Astrocyte (in vitro differentiated cells and primary cell): ENCODE measurements at regions not wholly inside any gene's neighbourhood (a gene's known extent, or its start where the extent isn't known, plus 50 kb on each side); places are given as distances from the start of the nearest gene placed in this dataset.

Experiments used
- DNase-seq: peaks from one replicate; pipeline ENCODE4 v3.0.0-alpha.2; 2010; ENCODE audit warnings: low read depth
- FAIRE-seq: peaks from 2 replicates; lab custom pipeline; 2011; peaks lifted over from hg19 to GRCh38; lab: Jason Lieb, UNC
- H2AFZ ChIP-seq: 2 replicates; pipeline ENCODE4 v1.6.0; 2012; ENCODE audit warnings: low read depth, low read length, inconsistent platforms
- H3K27ac ChIP-seq: 2 replicates; pipeline ENCODE4 v1.5.1; 2011; ENCODE audit warnings: low read depth, low read length, inconsistent platforms
- H3K27me3 ChIP-seq: 2 replicates; pipeline ENCODE4 v1.6.0; 2011; ENCODE audit warnings: low read length, inconsistent platforms; ENCODE audit not compliant: insufficient read depth
- H3K36me3 ChIP-seq: 2 replicates; pipeline ENCODE4 v1.5.1; 2011; ENCODE audit warnings: low read length, inconsistent platforms; ENCODE audit not compliant: insufficient read depth
- H3K4me1 ChIP-seq: 2 replicates; pipeline ENCODE4 v1.5.1; 2011; ENCODE audit warnings: low read length, inconsistent platforms; ENCODE audit not compliant: insufficient read depth
- H3K4me2 ChIP-seq: 2 replicates; pipeline ENCODE4 v1.6.0; 2012; ENCODE audit warnings: low read length, inconsistent platforms
- H3K4me3 ChIP-seq: 2 replicates; pipeline ENCODE4 v1.5.1; 2011; ENCODE audit warnings: low read depth, mild to moderate bottlenecking, low read length, inconsistent platforms; ENCODE audit not compliant: insufficient read depth
- H3K79me2 ChIP-seq: 2 replicates; pipeline ENCODE4 v1.6.0; 2012; ENCODE audit warnings: mild to moderate bottlenecking, low read length, inconsistent platforms; ENCODE audit not compliant: insufficient read depth
- H3K9ac ChIP-seq: 2 replicates; pipeline ENCODE4 v1.6.0; 2012; ENCODE audit warnings: mild to moderate bottlenecking, low read length, inconsistent platforms
- H3K9me3 ChIP-seq: 2 replicates; pipeline ENCODE4 v1.5.1; 2012; ENCODE audit warnings: low read depth, mild to moderate bottlenecking, low read length, inconsistent platforms; ENCODE audit not compliant: insufficient read depth
- H4K20me1 ChIP-seq: 2 replicates; pipeline ENCODE4 v1.6.0; 2012; ENCODE audit warnings: low read length, inconsistent platforms; ENCODE audit not compliant: insufficient read depth
- H3K27ac Mint-ChIP-seq: one replicate; pipeline ENCODE4 v1.8.0; 2021; ENCODE audit warnings: mild to moderate bottlenecking, mixed read lengths; ENCODE audit not compliant: unreplicated experiment
- H3K27me3 Mint-ChIP-seq: one replicate; pipeline ENCODE4 v1.8.0; 2021; ENCODE audit warnings: low read depth, mixed read lengths; ENCODE audit not compliant: unreplicated experiment
- H3K36me3 Mint-ChIP-seq: one replicate; pipeline ENCODE4 v1.8.0; 2021; ENCODE audit warnings: low read depth, mixed read lengths; ENCODE audit not compliant: unreplicated experiment
- H3K4me1 Mint-ChIP-seq: one replicate; pipeline ENCODE4 v1.8.0; 2021; ENCODE audit warnings: low read depth, mixed read lengths; ENCODE audit not compliant: unreplicated experiment
- H3K4me3 Mint-ChIP-seq: one replicate; pipeline ENCODE4 v1.8.0; 2021; ENCODE audit warnings: mild to moderate bottlenecking, moderate library complexity, mixed read lengths; ENCODE audit not compliant: unreplicated experiment
- H3K9me3 Mint-ChIP-seq: one replicate; pipeline ENCODE4 v1.8.0; 2021; ENCODE audit warnings: mild to moderate bottlenecking, mixed read lengths; ENCODE audit not compliant: unreplicated experiment
- EZH2 ChIP-seq: IDR thresholded peaks from 2 replicates; pipeline ENCODE4 v1.6.1; 2012; ENCODE audit warnings: mild to moderate bottlenecking, low read length, inconsistent platforms; ENCODE audit not compliant: insufficient read depth
- TF ChIP-seq, protein P1 (sequence below): IDR thresholded peaks from 2 replicates; pipeline ENCODE4 v1.5.1; 2011; ENCODE audit warnings: low read depth, mild to moderate bottlenecking, inconsistent platforms, low read length, moderate library complexity; ENCODE audit not compliant: insufficient read depth

- Mint-ChIP-seq H3K27me3 (no peaks in the 10 kb centered on the region), H3K4me1 (no peaks in the 10 kb centered on the region), H3K27ac (no peak overlapping the region), H3K9me3 (peaks cover 2% of the 10 kb centered on the region), H3K36me3 (no peaks in the 10 kb centered on the region), H3K4me3 (no peak overlapping the region)
- FAIRE-seq (no peak), DNase-seq (no peak)
- no peak overlapping the region for H3K4me3 ChIP-seq
- no peak overlapping the region for H3K27ac ChIP-seq
- no peaks in the 10 kb centered on the region for H3K9me3 ChIP-seq
- no peaks in the 10 kb centered on the region for H4K20me1 ChIP-seq
- H3K27me3 ChIP-seq, result no peaks in the 10 kb centered on the region
- H3K9ac ChIP-seq, result no peak overlapping the region
- H3K4me2 ChIP-seq, result no peak overlapping the region
- TF ChIP-seq, protein P1, sequence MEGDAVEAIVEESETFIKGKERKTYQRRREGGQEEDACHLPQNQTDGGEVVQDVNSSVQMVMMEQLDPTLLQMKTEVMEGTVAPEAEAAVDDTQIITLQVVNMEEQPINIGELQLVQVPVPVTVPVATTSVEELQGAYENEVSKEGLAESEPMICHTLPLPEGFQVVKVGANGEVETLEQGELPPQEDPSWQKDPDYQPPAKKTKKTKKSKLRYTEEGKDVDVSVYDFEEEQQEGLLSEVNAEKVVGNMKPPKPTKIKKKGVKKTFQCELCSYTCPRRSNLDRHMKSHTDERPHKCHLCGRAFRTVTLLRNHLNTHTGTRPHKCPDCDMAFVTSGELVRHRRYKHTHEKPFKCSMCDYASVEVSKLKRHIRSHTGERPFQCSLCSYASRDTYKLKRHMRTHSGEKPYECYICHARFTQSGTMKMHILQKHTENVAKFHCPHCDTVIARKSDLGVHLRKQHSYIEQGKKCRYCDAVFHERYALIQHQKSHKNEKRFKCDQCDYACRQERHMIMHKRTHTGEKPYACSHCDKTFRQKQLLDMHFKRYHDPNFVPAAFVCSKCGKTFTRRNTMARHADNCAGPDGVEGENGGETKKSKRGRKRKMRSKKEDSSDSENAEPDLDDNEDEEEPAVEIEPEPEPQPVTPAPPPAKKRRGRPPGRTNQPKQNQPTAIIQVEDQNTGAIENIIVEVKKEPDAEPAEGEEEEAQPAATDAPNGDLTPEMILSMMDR, result no peak
- TF ChIP-seq EZH2, result no peak
- no peaks in the 10 kb centered on the region for H3K79me2 ChIP-seq
- no peaks in the 10 kb centered on the region for H3K36me3 ChIP-seq
- no peaks in the 10 kb centered on the region for H3K4me1 ChIP-seq
- H2AFZ ChIP-seq, result no peak overlapping the region
These were observed 1327.1 kb upstream of the C9orf72 start for GRCh38 chr9:28900406-28900805.

DNA sequence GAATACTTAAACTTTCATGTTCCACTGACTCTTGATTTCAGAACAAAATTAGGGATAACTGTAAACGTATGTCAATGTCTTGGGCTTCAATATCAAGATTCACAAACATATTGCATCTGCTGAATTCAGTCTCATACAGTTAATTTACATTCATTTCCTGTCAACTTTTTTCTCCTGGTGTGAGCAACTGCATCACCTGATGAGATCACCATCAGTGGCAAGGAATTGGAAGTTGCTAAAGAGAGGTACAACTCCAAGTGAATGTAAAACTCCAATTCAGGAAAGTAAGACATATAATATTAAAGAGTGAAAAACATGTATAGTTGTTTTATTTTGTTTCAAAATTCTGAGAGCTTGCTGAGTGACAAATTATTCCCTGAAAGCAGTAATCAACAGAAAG is 1336.2 kb upstream of the C9orf72 start:
- no peak for FAIRE-seq
- H3K27ac Mint-ChIP-seq, result no peak overlapping the region
- no peak overlapping the region for H3K4me2 ChIP-seq
- H3K9me3 ChIP-seq, result no peaks in the 10 kb centered on the region
- no peak overlapping the region for H3K9ac ChIP-seq
- no peak overlapping the region for H3K4me3 ChIP-seq
- H3K4me1 Mint-ChIP-seq, result no peaks in the 10 kb centered on the region
- H4K20me1 ChIP-seq, result no peaks in the 10 kb centered on the region
- DNase-seq, result no peak
- no peaks in the 10 kb centered on the region for H3K9me3 Mint-ChIP-seq
- no peaks in the 10 kb centered on the region for H3K27me3 ChIP-seq
- H3K4me1 ChIP-seq, result no peaks in the 10 kb centered on the region
- H3K27ac ChIP-seq, result no peak overlapping the region
- H3K4me3 Mint-ChIP-seq, result no peak overlapping the region
- TF ChIP-seq EZH2, result no peak
- TF ChIP-seq, protein P1, result no peak
- no peaks in the 10 kb centered on the region for H3K79me2 ChIP-seq
- no peaks in the 10 kb centered on the region for H3K27me3 Mint-ChIP-seq
- no peaks in the 10 kb centered on the region for H3K36me3 Mint-ChIP-seq
- H3K36me3 ChIP-seq, result no peaks in the 10 kb centered on the region
- H2AFZ ChIP-seq, result no peak overlapping the region

DNA sequence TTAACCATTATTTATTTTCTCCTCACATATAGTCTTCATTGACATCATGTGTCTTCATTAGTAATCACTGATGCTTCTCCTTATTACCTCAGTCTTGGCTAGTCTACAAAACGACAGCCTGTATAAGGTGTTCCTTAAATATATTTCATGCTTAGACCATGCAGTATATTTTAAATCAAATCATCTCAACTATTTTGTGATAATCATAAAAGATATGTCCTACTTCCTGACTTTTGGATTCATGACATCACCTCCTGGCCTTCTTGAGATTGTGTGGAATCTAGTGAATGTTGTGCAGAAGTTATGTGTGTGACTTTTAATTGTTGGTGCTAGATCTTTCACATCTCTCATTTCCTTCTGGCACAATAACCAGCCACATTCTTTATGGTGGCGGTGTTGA is 1339.3 kb upstream of the C9orf72 start:
- Histone ChIP-seq H3K9me3 (no peaks in the 10 kb centered on the region), H3K4me2 (no peak overlapping the region), H3K27ac (no peak overlapping the region), H3K9ac (no peak overlapping the region), H3K27me3 (no peaks in the 10 kb centered on the region), H3K36me3 (no peaks in the 10 kb centered on the region), H4K20me1 (no peaks in the 10 kb centered on the region), H3K4me1 (no peaks in the 10 kb centered on the region), H2AFZ (no peak overlapping the region), H3K79me2 (no peaks in the 10 kb centered on the region), H3K4me3 (no peak overlapping the region)
- no peak for FAIRE-seq
- no peak for DNase-seq
- Mint-ChIP-seq H3K4me3 (no peak overlapping the region), H3K27me3 (no peaks in the 10 kb centered on the region), H3K9me3 (no peaks in the 10 kb centered on the region), H3K27ac (no peak overlapping the region), H3K4me1 (peaks cover 6% of the 10 kb centered on the region), H3K36me3 (no peaks in the 10 kb centered on the region)
- no peak for TF ChIP-seq EZH2
- TF ChIP-seq, protein P1, result no peak
